ENCODE measurements at regions not wholly inside any gene's neighbourhood (a gene's known extent, or its start where the extent isn't known, plus 50 kb on each side); places are given as distances from the start of the nearest gene placed in this dataset.

DNA sequence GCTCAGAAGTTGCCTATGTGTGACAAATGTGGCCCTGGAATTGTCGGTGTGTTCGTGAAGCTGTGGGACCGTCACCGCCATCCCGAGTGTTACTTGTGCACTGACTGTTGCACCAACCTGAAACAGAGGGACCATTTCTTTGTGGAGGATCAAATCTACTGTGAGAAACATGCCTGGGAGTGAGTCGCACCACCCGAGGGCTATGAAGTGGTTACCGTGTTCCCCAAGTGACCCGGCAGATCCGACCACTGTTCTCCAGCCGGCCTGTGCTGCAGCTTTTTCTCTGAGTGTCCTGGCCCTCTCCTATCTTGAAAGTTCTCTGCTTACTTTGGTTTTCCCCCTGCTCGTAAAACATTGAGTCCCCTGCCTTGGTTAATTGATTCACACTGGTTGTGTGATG lies 65.3 kb downstream of the VCPKMT start:
- Histone ChIP-seq H3K4me3 (no peak overlapping the region), H3K4me1 (peaks cover 0 to 22% (median 12%) of the 10 kb centered on the region in 12 donors), H3K27ac (no peak overlapping the region), H3K27me3 (no peaks in the 10 kb centered on the region), H3K36me3 (no peaks in the 10 kb centered on the region), H3K9me3 (peaks cover 0 to 3% (median 0%) of the 10 kb centered on the region in 12 donors)
- DNase-seq: no peak
- intact Hi-C loops (cut with DNase I): no loop called here
- ATAC-seq: no peak
- TF ChIP-seq POLR2A (IDR thresholded peaks at IDR 0.05): no peak
- TF ChIP-seq, protein P1, sequence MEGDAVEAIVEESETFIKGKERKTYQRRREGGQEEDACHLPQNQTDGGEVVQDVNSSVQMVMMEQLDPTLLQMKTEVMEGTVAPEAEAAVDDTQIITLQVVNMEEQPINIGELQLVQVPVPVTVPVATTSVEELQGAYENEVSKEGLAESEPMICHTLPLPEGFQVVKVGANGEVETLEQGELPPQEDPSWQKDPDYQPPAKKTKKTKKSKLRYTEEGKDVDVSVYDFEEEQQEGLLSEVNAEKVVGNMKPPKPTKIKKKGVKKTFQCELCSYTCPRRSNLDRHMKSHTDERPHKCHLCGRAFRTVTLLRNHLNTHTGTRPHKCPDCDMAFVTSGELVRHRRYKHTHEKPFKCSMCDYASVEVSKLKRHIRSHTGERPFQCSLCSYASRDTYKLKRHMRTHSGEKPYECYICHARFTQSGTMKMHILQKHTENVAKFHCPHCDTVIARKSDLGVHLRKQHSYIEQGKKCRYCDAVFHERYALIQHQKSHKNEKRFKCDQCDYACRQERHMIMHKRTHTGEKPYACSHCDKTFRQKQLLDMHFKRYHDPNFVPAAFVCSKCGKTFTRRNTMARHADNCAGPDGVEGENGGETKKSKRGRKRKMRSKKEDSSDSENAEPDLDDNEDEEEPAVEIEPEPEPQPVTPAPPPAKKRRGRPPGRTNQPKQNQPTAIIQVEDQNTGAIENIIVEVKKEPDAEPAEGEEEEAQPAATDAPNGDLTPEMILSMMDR (IDR thresholded peaks at IDR 0.05): no peak
- 92 to 93% (median 93%) methylated on average over 12 of the region's 12 CpGs for WGBS, 4 donors

DNA sequence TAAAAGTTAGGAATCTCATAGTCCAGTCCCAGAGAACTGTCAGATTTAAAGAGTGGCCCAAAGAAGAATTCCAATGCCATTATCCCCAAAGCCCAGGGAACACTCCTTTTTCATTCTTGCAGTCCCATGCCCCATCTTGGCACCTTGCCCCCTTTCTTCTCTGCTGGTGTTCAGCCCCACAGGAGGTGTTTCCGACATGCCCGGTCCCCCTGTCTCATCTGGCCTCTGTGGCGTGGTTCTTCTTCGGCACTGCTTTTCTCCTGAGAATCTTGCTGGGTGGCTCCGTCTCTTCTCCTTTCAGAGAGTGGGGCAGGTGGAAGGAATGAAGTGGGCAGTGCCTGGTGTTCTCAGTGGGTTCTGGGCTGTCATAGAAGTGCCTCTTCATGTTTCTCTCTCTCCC lies 64.7 kb downstream of the VCPKMT start:
- H3K4me3 ChIP-seq: no peak overlapping the region
- H3K27ac ChIP-seq: no peak overlapping the region
- no peak for DNase-seq
- peaks cover 0 to 25% (median 13%) of the 10 kb centered on the region in 12 donors for H3K4me1 ChIP-seq
- intact Hi-C loops (cut with DNase I): no loop called here
- 77 to 97% (median 95%) methylated on average over 5 of the region's 5 CpGs for WGBS, 4 donors
- ATAC-seq: no peak
- H3K36me3 ChIP-seq: no peaks in the 10 kb centered on the region
- TF ChIP-seq, protein P1 (IDR thresholded peaks at IDR 0.05): no peak
- no peak for TF ChIP-seq POLR2A (IDR thresholded peaks at IDR 0.05)
- H3K27me3 ChIP-seq: no peaks in the 10 kb centered on the region
- H3K9me3 ChIP-seq: no peaks in the 10 kb centered on the region

DNA sequence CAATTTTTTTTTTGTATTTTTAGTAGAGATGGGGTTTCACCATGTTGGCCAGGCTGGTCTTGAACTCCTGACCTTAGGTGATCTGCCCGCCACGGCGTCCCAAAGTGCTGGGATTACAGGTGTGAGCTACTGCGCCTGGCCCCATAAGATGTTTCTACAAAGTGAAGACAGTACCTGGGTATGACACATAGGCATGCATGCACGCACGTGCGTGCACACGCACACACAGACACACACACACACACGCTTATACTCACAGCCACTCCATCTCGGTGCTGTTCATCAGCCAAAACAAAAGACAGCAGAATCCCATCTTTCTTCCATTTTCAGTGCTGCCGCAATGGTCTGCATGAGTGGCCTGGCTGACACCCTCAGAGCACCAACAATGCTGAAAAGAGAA lies 63.9 kb downstream of the VCPKMT start:
- ATAC-seq (no peak), DNase-seq (no peak)
- TF ChIP-seq POLR2A (IDR thresholded peaks at IDR 0.05): no peak
- TF ChIP-seq, protein P1 (IDR thresholded peaks at IDR 0.05): no peak
- Histone ChIP-seq H3K27me3 (no peaks in the 10 kb centered on the region), H3K9me3 (no peaks in the 10 kb centered on the region), H3K4me3 (no peak overlapping the region), H3K36me3 (no peaks in the 10 kb centered on the region), H3K27ac (no peak overlapping the region), H3K4me1 (peaks cover 0 to 23% (median 7%) of the 10 kb centered on the region in 12 donors)
- intact Hi-C loops (cut with DNase I): no loop called here
- 94 to 98% (median 95%) methylated on average over 11 of the region's 11 CpGs for WGBS, 4 donors

DNA sequence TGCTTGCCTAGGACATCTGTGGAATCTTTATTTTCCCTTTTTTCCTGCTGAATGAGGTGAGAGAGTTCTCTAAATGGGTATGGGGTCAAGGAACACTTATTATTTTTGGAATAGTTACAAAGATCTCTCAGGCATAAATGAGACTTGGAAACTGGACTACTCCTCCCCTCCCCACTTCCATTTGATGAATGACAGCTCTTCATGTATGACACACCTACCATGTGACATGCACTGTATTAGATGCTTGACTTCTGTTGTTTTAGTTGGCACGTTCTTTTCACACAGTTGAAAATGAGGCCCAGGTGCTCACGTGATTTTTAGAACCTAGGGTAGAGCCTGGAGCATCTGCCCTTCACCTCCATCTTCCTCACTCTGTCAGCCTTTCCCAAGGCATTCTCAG lies 62.4 kb downstream of the VCPKMT start:
- Histone ChIP-seq H3K4me3 (no peak overlapping the region), H3K27me3 (no peaks in the 10 kb centered on the region), H3K4me1 (peaks cover 0 to 23% (median 3%) of the 10 kb centered on the region in 12 donors), H3K27ac (no peak overlapping the region), H3K9me3 (no peaks in the 10 kb centered on the region), H3K36me3 (no peaks in the 10 kb centered on the region)
- 93 to 100% (median 96%) methylated on average over 2 of the region's 2 CpGs for WGBS, 4 donors
- no peak for TF ChIP-seq POLR2A (IDR thresholded peaks at IDR 0.05)
- TF ChIP-seq, protein P1 (IDR thresholded peaks at IDR 0.05): no peak
- intact Hi-C loops (cut with DNase I): no loop called here
- ATAC-seq (no peak), DNase-seq (no peak)

Measured in heart left ventricle (tissue), 16 donors.